GM19328 (cell line): ENCODE measurements at regions not wholly inside any gene's neighbourhood (a gene's known extent, or its start where the extent isn't known, plus 50 kb on each side); places are given as distances from the start of the nearest gene placed in this dataset.
"Not testable (repeated sequence)": the region's sequence is repeated elsewhere in the genome, so short reads cannot be mapped to it uniquely, and the experiment has no call there.

ENCODE experiments used
- ATAC-seq: cut with Tn5 transposase; IDR thresholded peaks from one replicate; pipeline ENCODE4 v1.9.1; 2021; ENCODE audit warnings: mild to moderate bottlenecking, moderate library complexity; ENCODE audit not compliant: unreplicated experiment

GRCh38 chr1:182229921-182230491, 161.6 kb downstream of the GLUL start:
- no peak for ATAC-seq

GRCh38 chr1:182229451-182229850, 162.1 kb downstream of the GLUL start:
- ATAC-seq, result no peak

- ATAC-seq, result no peak
Measured at GRCh38 chr1:182227864-182228547, 163.6 kb downstream of the GLUL start.

- ATAC-seq, result no peak
Measured at GRCh38 chr1:182226618-182227017, 165.0 kb downstream of the GLUL start.

DNA sequence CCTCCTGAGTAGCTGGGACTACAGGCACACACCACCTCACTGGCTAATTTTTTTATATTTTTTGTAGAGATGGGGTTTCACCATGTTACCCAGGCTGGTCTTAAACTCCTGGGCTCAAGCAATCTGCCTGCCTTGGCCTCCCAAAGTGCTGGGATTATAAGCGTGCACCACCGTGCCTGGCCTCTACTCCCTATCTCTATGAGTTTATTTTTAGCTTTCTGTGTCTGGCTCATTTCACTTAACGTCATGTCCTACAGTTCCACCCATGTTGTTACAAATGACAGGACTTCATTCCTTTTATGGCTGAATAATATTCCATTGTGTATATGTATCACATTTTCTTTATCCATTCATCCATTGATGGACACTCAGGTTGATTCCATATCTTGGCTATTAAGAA, 164.2 kb upstream of the ZNF648 start:
- ATAC-seq, result not testable (repeated sequence)

GRCh38 chr1:182221990-182222389, 160.5 kb upstream of the ZNF648 start:
- ATAC-seq, result not testable (repeated sequence)

DNA sequence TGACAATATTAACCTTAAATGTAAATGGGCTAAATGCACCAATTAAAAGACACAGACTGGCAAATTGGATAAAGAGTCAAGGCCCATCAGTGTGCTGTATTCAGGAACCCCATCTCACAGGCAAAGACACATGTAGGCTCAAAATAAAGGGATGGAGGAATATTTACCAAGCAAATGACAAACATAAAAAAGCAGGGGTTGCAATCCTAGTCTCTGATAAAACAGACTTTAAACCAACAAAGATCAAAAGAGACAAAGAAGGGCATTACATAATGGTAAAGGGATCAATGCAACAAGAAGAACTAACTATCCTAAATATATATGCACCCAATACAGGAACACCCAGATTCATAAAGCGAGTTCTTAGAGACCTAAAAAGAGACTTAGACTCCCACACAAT, 159.9 kb upstream of the ZNF648 start:
- not testable (repeated sequence) for ATAC-seq

- no peak for ATAC-seq
Measured at GRCh38 chr1:182217967-182218366, 156.5 kb upstream of the ZNF648 start.

DNA sequence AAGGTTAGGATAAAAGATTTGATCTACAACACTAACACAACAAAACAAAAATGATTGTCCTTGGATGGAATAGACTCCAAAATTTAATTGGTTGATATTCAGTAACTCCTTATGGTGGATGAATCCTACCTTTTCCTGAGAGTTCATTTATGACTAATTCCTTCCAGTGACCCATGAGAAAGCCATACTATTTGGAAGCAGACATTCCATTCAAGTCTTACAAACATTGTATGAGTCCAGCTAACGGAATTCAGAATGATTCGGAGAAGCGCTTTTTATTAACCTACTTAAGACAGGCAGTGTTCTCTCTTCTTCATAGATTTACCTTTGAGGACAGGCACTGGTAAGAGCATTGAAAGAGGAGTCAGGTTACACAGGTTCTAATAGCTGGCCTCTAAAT, 155.6 kb upstream of the ZNF648 start:
- ATAC-seq, result no peak

DNA sequence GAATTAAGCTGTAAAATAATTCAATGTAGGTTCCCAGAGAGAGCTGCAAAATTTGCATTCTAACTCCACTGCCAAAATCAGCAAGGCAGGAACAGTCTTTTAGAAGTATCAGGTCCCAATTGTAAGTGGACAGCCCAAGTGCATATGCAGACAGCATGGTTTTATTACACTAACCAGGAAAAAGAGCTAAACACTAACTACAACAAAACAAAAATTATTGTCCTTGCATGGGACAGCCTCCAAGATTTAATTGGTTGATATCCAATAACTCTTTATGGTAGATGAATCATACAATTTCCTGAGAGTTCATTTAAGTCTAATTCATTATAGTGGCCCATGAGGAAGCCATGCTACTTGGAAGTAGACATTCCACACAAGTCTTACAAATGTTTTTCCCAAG, 154.3 kb upstream of the ZNF648 start:
- no peak for ATAC-seq

DNA sequence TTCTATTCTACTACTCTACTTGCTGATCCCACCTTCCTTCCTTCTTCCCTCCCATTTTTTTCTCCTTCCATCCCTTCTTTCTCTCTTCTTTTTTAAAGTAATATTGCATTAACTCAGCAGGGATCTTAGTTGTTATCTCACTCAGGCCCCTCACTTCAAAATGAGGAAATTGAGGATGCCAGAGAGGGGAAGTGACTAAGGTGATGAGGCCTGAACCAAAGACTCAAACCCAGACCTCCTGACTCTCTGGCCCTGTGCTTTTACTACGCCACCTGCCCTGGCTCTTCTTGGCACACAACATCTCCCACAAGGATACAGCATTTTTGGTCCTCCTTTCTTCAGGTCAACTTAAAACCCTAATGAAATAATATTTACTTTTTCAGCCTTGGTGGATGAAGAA, 151.7 kb upstream of the ZNF648 start:
- no peak for ATAC-seq

DNA sequence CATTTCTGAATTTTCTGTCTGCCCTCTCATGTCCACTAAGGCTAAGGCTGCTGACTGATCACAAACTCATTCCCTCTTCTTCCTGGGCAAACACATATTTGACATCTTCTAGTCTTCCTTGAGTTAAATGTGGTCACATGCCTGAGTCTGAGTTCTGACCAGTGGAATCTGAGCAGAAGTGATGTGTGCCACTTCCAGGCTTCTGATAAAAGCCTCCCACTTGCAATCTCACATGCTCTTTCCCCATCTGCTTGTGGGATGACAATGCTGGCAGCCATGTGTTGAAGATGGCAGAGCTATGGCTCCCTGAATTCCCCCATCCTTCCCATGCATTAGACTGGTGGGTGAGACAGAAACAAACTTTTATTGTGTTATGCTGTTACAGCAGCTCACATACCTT, 149.9 kb upstream of the ZNF648 start:
- no peak for ATAC-seq

GRCh38 chr1:182210417-182210816, 148.9 kb upstream of the ZNF648 start:
- no peak for ATAC-seq

GRCh38 chr1:182207300-182207699, 145.8 kb upstream of the ZNF648 start:
- no peak for ATAC-seq

DNA sequence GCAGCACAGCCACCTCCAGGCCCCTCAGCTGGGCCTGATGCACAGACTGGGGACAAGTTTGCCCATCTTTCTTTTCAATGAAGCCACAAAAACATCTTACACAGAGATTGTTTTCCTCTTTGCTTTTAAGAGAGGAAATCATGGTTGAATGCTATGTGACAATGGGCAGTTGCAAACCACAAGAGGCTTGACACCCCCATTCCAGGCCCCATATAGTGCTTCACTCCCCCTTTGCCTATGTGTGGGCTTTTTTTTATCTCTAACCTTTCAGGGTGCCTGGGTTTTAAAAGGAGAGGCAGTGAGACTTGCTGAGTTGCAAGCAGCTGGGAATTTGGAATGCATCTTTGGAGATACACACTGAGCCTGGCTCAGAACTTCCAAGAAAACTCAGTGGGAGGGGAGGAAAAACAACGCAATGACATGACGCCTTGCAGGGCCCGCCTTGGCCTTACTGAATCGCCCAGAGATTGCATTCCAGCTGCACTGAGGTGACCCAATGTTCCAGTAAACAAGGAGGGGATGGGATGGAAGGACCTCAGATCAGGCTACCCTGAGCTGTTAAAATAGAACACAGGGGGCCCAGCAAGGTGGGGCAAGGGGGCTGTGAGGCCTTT, 145.2 kb upstream of the ZNF648 start:
- no peak for ATAC-seq

- ATAC-seq, result no peak
Measured at GRCh38 chr1:182205351-182206022, 144.0 kb upstream of the ZNF648 start.

GRCh38 chr1:182203191-182203875, 141.8 kb upstream of the ZNF648 start:
- ATAC-seq, result no peak

- ATAC-seq, result not testable (repeated sequence)
Measured at GRCh38 chr1:182201490-182201889, 140.0 kb upstream of the ZNF648 start.

DNA sequence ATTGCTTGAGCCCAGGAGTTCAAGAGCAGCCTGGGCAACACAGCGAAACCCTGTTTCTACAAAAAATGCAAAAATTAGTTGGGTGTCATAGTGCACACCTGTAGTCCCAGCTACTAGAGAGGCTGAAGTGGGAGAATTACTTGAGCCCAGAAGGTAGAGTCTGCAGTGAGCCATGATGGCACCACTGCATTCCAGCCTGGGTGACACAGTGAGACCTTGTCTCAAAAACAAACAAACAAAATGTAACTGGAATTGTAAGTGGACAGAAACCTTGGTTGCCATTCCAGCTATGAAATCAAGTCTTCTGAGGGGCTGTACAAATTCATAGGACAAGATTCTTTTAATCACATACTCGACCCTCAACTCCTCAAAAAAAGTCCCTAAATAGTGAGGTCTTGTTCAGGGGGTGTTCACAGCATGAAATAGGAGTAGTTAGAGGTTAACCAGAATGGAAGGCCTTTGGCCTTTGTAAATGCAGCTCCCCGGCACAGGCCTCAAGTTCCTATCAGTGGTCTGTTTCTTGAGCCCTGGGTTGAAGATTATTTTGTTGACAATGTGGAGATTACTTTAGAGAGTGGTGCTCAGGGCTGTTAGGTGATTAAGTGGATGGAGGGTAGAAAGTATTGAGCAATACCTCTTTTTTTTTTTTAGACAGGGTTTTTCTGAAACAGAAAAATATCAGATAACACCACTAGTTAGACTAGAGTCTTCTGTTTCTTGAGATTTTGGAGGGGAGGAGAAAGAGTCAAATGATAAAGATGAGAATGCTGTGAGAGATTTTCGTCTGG, 138.7 kb upstream of the ZNF648 start:
- no peak for ATAC-seq

- ATAC-seq, result no peak
Measured at GRCh38 chr1:182198006-182198605, 136.6 kb upstream of the ZNF648 start.
